ENCODE measurements at regions not wholly inside any gene's neighbourhood (a gene's known extent, or its start where the extent isn't known, plus 50 kb on each side); places are given as distances from the start of the nearest gene placed in this dataset.
"Not testable (repeated sequence)": the region's sequence is repeated elsewhere in the genome, so short reads cannot be mapped to it uniquely, and the experiment has no call there.

GRCh38 chr10:34018129-34018528, 683.7 kb upstream of the NRP1 start:
- intact Hi-C loops (cut with DNase I), result no loop called here
- no peak for ATAC-seq
- DNase-seq, result no peak

DNA sequence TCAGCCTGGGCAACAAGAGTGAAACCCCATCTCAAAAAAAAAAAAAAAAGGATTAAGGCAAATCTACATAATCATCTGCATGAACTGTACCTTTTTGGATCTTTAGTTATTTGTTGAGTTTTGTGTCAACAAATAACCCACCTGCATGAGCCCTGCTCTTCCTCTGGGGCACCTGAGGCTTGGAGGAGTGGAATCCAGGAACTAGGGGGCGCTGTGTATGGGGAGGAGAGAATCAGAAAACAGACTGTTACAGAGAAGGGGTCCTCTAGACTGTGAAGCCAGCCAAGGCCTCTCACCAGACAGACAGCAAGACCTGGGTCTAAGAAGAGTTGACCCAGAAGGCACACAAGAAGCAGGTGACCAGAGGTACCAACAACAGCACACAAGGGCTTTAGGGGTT, 682.8 kb upstream of the NRP1 start:
- DNase-seq (no peak), ATAC-seq (no peak)
- intact Hi-C loops (cut with DNase I), result no loop called here

GRCh38 chr10:34016576-34016975, 682.1 kb upstream of the NRP1 start:
- DNase-seq (no peak), ATAC-seq (no peak)
- intact Hi-C loops (cut with DNase I), result no loop called here

DNA sequence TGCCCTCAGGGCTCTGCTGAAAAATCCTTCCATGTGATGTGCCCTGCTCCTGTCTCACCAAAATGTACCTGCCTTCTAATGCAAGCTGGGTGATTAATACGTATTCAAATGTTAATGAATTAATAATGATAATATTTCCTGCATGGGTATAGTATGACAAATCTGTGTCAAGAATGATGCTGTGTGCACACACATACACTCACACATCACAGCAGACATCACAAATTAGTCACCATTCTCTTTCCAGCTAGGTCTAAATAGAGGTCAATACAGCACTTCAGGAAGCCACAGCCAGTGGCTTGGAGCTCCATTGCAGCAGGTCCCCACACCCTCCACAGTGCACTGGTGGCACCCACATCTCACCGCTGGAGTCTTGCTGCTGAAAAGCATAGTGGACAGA, 681.2 kb upstream of the NRP1 start:
- ATAC-seq, result no peak
- intact Hi-C loops (cut with DNase I), result no loop called here

GRCh38 chr10:34013235-34013634, 678.8 kb upstream of the NRP1 start:
- intact Hi-C loops (cut with DNase I), result no loop called here
- DNase-seq (no peak), ATAC-seq (no peak)

More for the DNA sequence above, 681.2 kb upstream of the NRP1 start:
- no peak for DNase-seq

GRCh38 chr10:34010891-34011290, 676.4 kb upstream of the NRP1 start:
- ATAC-seq, result no peak
- DNase-seq, result no peak
- intact Hi-C loops (cut with DNase I), result no loop called here

- ATAC-seq; DNase-seq; intact Hi-C loops (cut with DNase I): not testable (repeated sequence)
Observed at GRCh38 chr10:34010228-34010627, 675.8 kb upstream of the NRP1 start.

DNA sequence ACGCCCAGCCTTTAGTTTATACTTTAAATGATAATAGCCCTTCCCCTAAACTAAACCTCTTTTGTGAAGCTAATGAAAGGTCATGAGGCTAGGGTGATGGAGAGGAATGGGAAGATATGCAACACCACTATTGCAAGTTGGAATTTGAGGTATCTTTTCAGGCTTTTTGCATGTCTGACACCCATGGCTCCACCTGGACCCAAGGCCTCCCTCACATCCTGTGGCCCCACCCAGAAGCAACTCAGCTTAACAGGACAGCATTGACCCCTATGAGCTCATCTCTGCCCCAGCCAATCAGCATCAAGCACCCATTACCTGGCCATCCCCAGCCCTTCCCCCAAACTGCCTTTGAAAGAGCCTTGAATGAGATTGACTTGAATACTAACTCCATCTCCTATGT, 674.2 kb upstream of the NRP1 start:
- intact Hi-C loops (cut with DNase I), result no loop called here
- ATAC-seq (no peak), DNase-seq (no peak)

- ATAC-seq, result no peak
- intact Hi-C loops (cut with DNase I), result no loop called here
- no peak for DNase-seq
Observed at GRCh38 chr10:34006471-34006870, 672.0 kb upstream of the NRP1 start.

- DNase-seq, result no peak
Observed at GRCh38 chr10:34003561-34003960, 669.1 kb upstream of the NRP1 start.

DNA sequence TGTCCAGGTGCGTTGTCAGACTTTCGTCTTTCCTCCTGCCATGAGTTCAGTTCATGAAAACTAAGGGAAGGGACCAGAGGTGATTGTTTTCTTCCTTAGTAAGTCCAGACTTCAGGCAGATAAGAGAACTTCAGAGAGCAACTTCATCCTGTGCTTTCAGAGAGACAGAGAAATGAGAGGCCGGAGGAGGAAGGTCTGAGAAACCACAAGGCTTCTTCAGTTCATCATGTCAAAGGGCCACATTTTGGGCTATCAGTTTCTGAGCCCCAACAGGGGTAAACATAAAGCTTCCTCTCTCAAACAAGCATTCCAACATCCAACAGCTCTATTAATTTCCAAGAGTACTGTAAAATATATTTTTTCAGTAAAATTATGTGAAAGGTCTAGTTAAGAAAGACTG, 668.4 kb upstream of the NRP1 start:
- no peak for ATAC-seq

More at GRCh38 chr10:34003561-34003960, 669.1 kb upstream of the NRP1 start:
- intact Hi-C loops (cut with DNase I), result no loop called here
- no peak for ATAC-seq

DNA sequence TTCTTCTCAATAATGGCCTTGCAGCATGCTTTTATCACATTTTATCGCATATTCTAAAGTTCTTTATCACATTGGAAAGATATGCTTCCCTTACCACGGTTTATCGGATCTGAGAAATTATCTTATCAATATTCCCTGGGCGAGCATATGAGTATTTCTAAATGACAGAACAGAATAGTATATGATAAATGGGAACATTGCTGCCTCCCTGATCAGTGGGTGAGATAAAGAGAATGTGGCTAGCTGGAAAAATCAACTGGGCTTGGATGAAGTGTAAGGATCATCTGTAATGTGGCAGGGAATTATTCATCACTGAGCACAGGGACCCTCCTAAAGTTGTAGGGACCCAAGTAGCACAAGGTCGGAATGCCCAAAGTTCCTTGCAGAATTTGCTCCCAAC, 667.4 kb upstream of the NRP1 start:
- ATAC-seq (no peak), DNase-seq (no peak)
- intact Hi-C loops (cut with DNase I), result no loop called here

More for the DNA sequence above, 668.4 kb upstream of the NRP1 start:
- intact Hi-C loops (cut with DNase I), result no loop called here
- DNase-seq, result no peak

DNA sequence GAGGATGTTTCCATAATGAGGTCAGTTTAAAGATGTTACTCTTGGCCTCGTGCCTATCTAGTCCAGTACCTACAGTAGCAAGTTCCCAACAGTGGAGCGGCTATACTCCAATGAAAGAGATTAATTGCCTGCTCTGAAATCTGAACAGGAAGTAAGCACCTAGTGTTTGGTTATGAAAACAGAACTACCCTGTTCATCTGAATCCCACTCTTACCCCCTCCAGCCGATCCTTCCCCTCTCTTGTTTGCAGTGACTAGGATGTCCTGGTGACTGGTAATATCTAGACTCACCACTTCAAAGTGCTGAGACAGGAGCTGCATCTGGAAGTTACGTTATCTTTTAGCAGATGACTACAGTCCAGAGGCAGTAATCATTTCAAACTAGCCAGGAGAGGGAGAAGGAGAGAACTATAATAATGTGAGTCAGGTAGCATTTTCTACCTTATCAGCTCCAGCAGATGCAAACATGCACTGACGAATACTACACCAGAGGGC, 666.7 kb upstream of the NRP1 start:
- ATAC-seq (peak in 1 of 2 donors; percentile 83), DNase-seq (no peak)
- intact Hi-C loops (cut with DNase I), result no loop called here

GRCh38 chr10:33993917-33994316, 659.5 kb upstream of the NRP1 start:
- DNase-seq (no peak), ATAC-seq (no peak)
- intact Hi-C loops (cut with DNase I), result no loop called here

- DNase-seq (no peak), ATAC-seq (no peak)
- intact Hi-C loops (cut with DNase I), result no loop called here
Observed at GRCh38 chr10:33991924-33992323, 657.5 kb upstream of the NRP1 start.

DNA sequence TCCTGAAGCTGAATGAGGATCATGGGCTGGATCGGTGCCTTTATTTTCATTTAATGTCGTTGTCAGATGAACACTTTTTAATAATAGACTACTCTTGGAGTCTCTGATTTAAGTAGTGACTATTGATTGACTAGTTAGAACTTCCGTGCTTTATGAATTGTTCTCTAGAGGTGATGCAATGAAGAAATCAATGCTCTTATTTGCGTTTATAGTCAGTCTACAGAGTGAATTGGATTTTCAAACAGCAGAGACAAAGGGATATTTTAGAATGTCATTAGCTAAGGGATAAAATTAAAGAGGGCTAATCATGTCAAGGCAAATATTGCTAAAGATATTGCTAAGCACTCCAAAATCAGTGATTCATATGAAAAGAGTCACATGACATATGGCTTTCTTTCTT, 652.0 kb upstream of the NRP1 start:
- no peak for ATAC-seq
- no peak for DNase-seq
- intact Hi-C loops (cut with DNase I), result no loop called here

- DNase-seq (no peak), ATAC-seq (no peak)
- intact Hi-C loops (cut with DNase I), result no loop called here
Observed at GRCh38 chr10:33986016-33986415, 651.5 kb upstream of the NRP1 start.

- intact Hi-C loops (cut with DNase I), result no loop called here
- ATAC-seq (no peak), DNase-seq (no peak)
Observed at GRCh38 chr10:33982995-33983394, 648.5 kb upstream of the NRP1 start.

GRCh38 chr10:33981301-33981700, 646.8 kb upstream of the NRP1 start:
- DNase-seq (no peak), ATAC-seq (no peak)
- intact Hi-C loops (cut with DNase I), result no loop called here

DNA sequence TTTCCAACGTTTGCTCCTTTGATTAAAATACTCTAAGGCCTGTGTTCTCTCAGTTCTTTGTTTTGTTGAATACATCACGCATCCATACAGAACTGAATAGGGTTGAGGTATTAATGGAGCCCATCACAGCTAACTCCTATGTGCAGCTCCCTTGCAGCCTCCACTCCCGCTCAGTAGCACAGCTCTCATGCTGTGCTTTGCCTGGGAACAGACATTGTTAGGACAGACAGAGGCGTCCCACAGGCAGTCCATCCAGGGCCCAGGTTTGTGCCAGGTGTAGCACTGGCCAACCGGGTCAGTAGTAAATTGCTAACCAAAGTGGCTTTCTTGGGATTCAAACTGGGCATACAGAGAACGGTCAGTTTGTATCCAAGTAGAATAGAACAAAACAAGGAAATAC, 644.7 kb upstream of the NRP1 start:
- ATAC-seq, result no peak
- DNase-seq, result no peak
- intact Hi-C loops (cut with DNase I), result no loop called here

DNA sequence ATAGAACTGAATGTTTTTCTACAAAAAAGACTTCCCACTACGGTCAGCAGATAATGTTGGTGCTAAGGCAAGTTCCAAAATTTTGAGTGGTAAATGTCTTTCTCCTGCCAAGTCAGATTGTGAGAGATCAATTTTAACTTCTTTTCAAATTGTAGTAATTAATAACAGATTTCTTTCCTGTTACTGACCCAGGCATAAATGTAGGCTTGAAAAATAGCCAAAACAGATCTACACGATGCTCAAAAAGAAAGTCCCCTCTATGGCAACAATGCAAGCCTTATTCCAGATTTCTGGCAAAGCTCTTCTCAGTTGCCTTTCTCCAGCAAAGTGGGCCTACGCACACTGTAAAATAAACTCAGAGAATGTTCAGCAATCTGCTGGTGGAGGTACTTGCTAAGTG, 641.0 kb upstream of the NRP1 start:
- no peak for DNase-seq
- ATAC-seq, result no peak
- intact Hi-C loops (cut with DNase I), result no loop called here

GRCh38 chr10:33974976-33975478, 640.6 kb upstream of the NRP1 start:
- intact Hi-C loops (cut with DNase I), result no loop called here
- ATAC-seq (no peak), DNase-seq (no peak)
